ENCODE measurements at regions not wholly inside any gene's neighbourhood (a gene's known extent, or its start where the extent isn't known, plus 50 kb on each side); places are given as distances from the start of the nearest gene placed in this dataset.

- Histone ChIP-seq H3K4me1 (no peaks in the 10 kb centered on the region), H3K36me3 (no peaks in the 10 kb centered on the region), H3K9me3 (no peaks in the 10 kb centered on the region), H3K4me3 (no peak overlapping the region), H3K27ac (no peak overlapping the region), H3K27me3 (no peaks in the 10 kb centered on the region)
- DNase-seq, result no peak
- intact Hi-C loops (cut with DNase I; ENCODE audit: low total_unique reads), result no loop called here
- TF ChIP-seq POLR2A (IDR thresholded peaks at IDR 0.05), result no peak
- TF ChIP-seq, protein P1, sequence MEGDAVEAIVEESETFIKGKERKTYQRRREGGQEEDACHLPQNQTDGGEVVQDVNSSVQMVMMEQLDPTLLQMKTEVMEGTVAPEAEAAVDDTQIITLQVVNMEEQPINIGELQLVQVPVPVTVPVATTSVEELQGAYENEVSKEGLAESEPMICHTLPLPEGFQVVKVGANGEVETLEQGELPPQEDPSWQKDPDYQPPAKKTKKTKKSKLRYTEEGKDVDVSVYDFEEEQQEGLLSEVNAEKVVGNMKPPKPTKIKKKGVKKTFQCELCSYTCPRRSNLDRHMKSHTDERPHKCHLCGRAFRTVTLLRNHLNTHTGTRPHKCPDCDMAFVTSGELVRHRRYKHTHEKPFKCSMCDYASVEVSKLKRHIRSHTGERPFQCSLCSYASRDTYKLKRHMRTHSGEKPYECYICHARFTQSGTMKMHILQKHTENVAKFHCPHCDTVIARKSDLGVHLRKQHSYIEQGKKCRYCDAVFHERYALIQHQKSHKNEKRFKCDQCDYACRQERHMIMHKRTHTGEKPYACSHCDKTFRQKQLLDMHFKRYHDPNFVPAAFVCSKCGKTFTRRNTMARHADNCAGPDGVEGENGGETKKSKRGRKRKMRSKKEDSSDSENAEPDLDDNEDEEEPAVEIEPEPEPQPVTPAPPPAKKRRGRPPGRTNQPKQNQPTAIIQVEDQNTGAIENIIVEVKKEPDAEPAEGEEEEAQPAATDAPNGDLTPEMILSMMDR (IDR thresholded peaks at IDR 0.05), result no peak
Observed at GRCh38 chr5:143469125-143469524, 65.6 kb upstream of the NR3C1 start.

DNA sequence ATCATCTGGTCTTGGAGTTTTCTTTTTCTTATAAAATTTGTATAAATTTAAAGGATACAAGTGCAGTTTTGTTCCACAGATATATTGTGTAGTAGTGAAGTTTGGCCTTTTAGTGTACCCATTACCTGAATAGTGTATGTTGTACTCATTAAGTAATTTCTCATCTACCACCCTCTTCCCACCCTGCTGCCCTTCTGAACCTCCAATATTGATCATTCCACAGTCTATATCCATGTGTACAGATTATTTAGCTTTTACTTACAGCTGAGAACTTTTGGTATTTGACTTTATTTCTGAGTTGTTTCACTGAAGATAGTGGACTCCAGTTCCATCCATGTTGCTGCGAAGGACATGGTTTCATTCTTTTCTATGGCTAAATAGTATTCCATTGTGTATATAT lies 63.1 kb upstream of the NR3C1 start:
- Histone ChIP-seq H3K36me3 (no peaks in the 10 kb centered on the region), H3K4me1 (no peaks in the 10 kb centered on the region), H3K9me3 (no peaks in the 10 kb centered on the region), H3K27ac (no peak overlapping the region), H3K27me3 (no peaks in the 10 kb centered on the region), H3K4me3 (no peak overlapping the region)
- no peak for TF ChIP-seq POLR2A (IDR thresholded peaks at IDR 0.05)
- TF ChIP-seq, protein P1 (IDR thresholded peaks at IDR 0.05), result no peak
- intact Hi-C loops (cut with DNase I; ENCODE audit: low total_unique reads), result no loop called here
- no peak for DNase-seq

- Histone ChIP-seq H3K9me3 (no peaks in the 10 kb centered on the region), H3K36me3 (no peaks in the 10 kb centered on the region), H3K27me3 (no peaks in the 10 kb centered on the region), H3K4me3 (no peak overlapping the region), H3K4me1 (no peaks in the 10 kb centered on the region), H3K27ac (no peak overlapping the region)
- intact Hi-C loops (cut with DNase I; ENCODE audit: low total_unique reads), result no loop called here
- TF ChIP-seq, protein P1 (IDR thresholded peaks at IDR 0.05), result no peak
- TF ChIP-seq POLR2A (IDR thresholded peaks at IDR 0.05), result no peak
- DNase-seq, result no peak
Observed at GRCh38 chr5:143464723-143465490, 61.4 kb upstream of the NR3C1 start.

- DNase-seq, result no peak
- Histone ChIP-seq H3K36me3 (no peaks in the 10 kb centered on the region), H3K27me3 (no peaks in the 10 kb centered on the region), H3K27ac (no peak overlapping the region), H3K4me1 (no peaks in the 10 kb centered on the region), H3K9me3 (no peaks in the 10 kb centered on the region), H3K4me3 (no peak overlapping the region)
- intact Hi-C loops (cut with DNase I; ENCODE audit: low total_unique reads), result no loop called here
- TF ChIP-seq, protein P1 (IDR thresholded peaks at IDR 0.05), result no peak
Observed at GRCh38 chr5:143462431-143462830, 58.9 kb upstream of the NR3C1 start.

DNA sequence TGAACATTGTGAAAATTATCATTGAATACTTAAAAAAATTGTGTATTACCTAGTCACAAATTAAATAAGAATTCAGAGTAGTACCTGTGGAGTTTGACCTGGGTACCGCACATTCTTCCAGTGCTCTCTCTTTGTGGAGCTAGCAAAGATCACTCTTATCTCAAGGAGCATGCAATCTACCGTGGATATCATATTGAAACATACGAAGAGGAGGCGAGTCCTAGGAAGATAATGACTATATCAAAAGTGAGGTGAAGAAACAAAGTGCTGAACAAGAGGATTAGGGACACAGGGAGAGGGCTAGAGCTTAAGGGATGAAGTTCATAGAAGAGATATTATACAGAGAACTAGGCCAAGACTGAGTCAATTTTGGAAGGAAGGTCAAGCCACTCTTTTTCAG lies 55.9 kb upstream of the NR3C1 start:
- intact Hi-C loops (cut with DNase I; ENCODE audit: low total_unique reads), result no loop called here
- TF ChIP-seq POLR2A (IDR thresholded peaks at IDR 0.05), result no peak
- TF ChIP-seq, protein P1 (IDR thresholded peaks at IDR 0.05), result no peak
- H3K9me3 ChIP-seq, result no peaks in the 10 kb centered on the region
- H3K27ac ChIP-seq, result no peak overlapping the region
- H3K27me3 ChIP-seq, result no peaks in the 10 kb centered on the region
- no peak overlapping the region for H3K4me3 ChIP-seq
- H3K4me1 ChIP-seq, result no peaks in the 10 kb centered on the region
- no peaks in the 10 kb centered on the region for H3K36me3 ChIP-seq
- DNase-seq, result no peak

Data from uterus (tissue), 3 donors.